ENCODE measurements at regions not wholly inside any gene's neighbourhood (a gene's known extent, or its start where the extent isn't known, plus 50 kb on each side); places are given as distances from the start of the nearest gene placed in this dataset.

GRCh38 chr13:47017476-47017875, 120.6 kb upstream of the HTR2A start:
- no peak overlapping the region for H3K27ac ChIP-seq (ENCODE audit: low read depth, low read length)
- H3K4me3 ChIP-seq (ENCODE audit: low read length) = no peak overlapping the region
- 95% methylated on average over 1 of the region's 1 CpG for WGBS
- no peak overlapping the region for H3K9ac ChIP-seq (ENCODE audit: low read depth, low read length)
- peaks cover 9% of the 10 kb centered on the region; the same call in 1 of the 2 replicates for H3K9me3 ChIP-seq (ENCODE audit: insufficient read depth, low read depth, low read length)
- no peaks in the 10 kb centered on the region for H3K27me3 ChIP-seq (ENCODE audit: insufficient read depth, low read length)
- H3K4me1 ChIP-seq (ENCODE audit: insufficient read depth, low read length) = no peaks in the 10 kb centered on the region
- no peaks in the 10 kb centered on the region for H3K36me3 ChIP-seq (ENCODE audit: insufficient read depth, low read length)

- no peak overlapping the region for H3K27ac ChIP-seq (ENCODE audit: low read depth, low read length)
- H3K9ac ChIP-seq (ENCODE audit: low read depth, low read length) = no peak overlapping the region
- no peaks in the 10 kb centered on the region for H3K36me3 ChIP-seq (ENCODE audit: insufficient read depth, low read length)
- no peaks in the 10 kb centered on the region for H3K4me1 ChIP-seq (ENCODE audit: insufficient read depth, low read length)
- no peaks in the 10 kb centered on the region for H3K9me3 ChIP-seq (ENCODE audit: insufficient read depth, low read depth, low read length)
- WGBS = 95% methylated on average over 2 of the region's 2 CpGs
- no peak overlapping the region for H3K4me3 ChIP-seq (ENCODE audit: low read length)
- no peaks in the 10 kb centered on the region for H3K27me3 ChIP-seq (ENCODE audit: insufficient read depth, low read length)
These were observed 111.5 kb upstream of the HTR2A start for GRCh38 chr13:47008318-47008717.

- no peaks in the 10 kb centered on the region for H3K27me3 ChIP-seq (ENCODE audit: insufficient read depth, low read length)
- H3K4me3 ChIP-seq (ENCODE audit: low read length) = no peak overlapping the region
- 91% methylated on average over 2 of the region's 2 CpGs for WGBS
- no peaks in the 10 kb centered on the region for H3K36me3 ChIP-seq (ENCODE audit: insufficient read depth, low read length)
- no peaks in the 10 kb centered on the region for H3K9me3 ChIP-seq (ENCODE audit: insufficient read depth, low read depth, low read length)
- no peaks in the 10 kb centered on the region for H3K4me1 ChIP-seq (ENCODE audit: insufficient read depth, low read length)
- H3K9ac ChIP-seq (ENCODE audit: low read depth, low read length) = no peak overlapping the region
- H3K27ac ChIP-seq (ENCODE audit: low read depth, low read length) = no peak overlapping the region
These were observed 109.0 kb upstream of the HTR2A start for GRCh38 chr13:47005756-47006414.

- Histone ChIP-seq H3K27ac (ENCODE audit: low read depth, low read length) (no peak overlapping the region), H3K9me3 (ENCODE audit: insufficient read depth, low read depth, low read length) (no peaks in the 10 kb centered on the region), H3K4me1 (ENCODE audit: insufficient read depth, low read length) (no peaks in the 10 kb centered on the region), H3K9ac (ENCODE audit: low read depth, low read length) (no peak overlapping the region), H3K36me3 (ENCODE audit: insufficient read depth, low read length) (no peaks in the 10 kb centered on the region), H3K27me3 (ENCODE audit: insufficient read depth, low read length) (no peaks in the 10 kb centered on the region), H3K4me3 (ENCODE audit: low read length) (no peak overlapping the region)
- WGBS = 88% methylated on average over 1 of the region's 1 CpG
These were observed 107.7 kb upstream of the HTR2A start for GRCh38 chr13:47004540-47004939.

DNA sequence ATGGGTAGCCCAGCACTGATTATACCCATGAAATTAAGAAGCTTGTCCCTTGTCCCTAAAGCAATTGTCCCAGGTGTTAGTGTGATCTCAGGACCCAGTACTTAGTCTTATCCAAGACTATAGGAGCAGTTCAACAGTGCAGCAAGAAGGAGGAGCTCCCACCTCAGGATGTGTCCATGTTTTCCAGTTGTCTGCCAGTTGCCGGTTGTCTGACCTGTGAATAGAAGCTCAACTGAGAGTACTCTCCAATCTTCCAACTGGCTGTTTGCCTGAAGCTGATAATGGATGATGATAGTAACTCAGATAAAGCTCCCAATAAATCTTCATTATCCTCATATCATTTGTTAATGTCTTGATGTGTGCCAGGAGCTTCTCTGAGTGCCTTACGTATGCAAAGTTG, 107.2 kb upstream of the HTR2A start:
- H3K27me3 ChIP-seq (ENCODE audit: insufficient read depth, low read length) = no peaks in the 10 kb centered on the region
- H3K4me3 ChIP-seq (ENCODE audit: low read length) = no peak overlapping the region
- H3K4me1 ChIP-seq (ENCODE audit: insufficient read depth, low read length) = no peaks in the 10 kb centered on the region
- 88% methylated on average over 2 of the region's 2 CpGs for WGBS
- H3K9me3 ChIP-seq (ENCODE audit: insufficient read depth, low read depth, low read length) = no peaks in the 10 kb centered on the region
- H3K27ac ChIP-seq (ENCODE audit: low read depth, low read length) = no peak overlapping the region
- H3K9ac ChIP-seq (ENCODE audit: low read depth, low read length) = no peak overlapping the region
- no peaks in the 10 kb centered on the region for H3K36me3 ChIP-seq (ENCODE audit: insufficient read depth, low read length)

DNA sequence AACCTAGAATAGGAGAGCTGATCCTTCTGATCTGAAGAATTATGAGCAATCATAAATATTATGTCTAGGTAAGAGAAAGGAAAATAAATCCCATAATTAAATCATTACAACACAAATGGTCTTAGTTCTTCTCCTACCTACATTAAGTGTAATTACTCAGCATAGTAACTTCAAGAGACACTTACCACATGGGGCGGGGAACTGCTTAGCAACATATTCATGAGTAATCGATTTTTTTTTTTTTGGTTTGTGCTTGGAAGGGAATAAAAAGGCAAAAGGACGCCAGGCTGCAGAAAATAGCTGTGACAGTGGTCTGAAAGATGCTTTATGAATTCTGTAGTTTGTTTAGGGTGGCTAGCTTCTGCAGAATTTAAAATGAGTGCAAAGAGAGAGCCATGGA, 103.3 kb upstream of the HTR2A start:
- H3K4me1 ChIP-seq (ENCODE audit: insufficient read depth, low read length) = no peaks in the 10 kb centered on the region
- H3K9me3 ChIP-seq (ENCODE audit: insufficient read depth, low read depth, low read length) = no peaks in the 10 kb centered on the region
- no peaks in the 10 kb centered on the region for H3K36me3 ChIP-seq (ENCODE audit: insufficient read depth, low read length)
- no peak overlapping the region for H3K27ac ChIP-seq (ENCODE audit: low read depth, low read length)
- H3K27me3 ChIP-seq (ENCODE audit: insufficient read depth, low read length) = no peaks in the 10 kb centered on the region
- H3K4me3 ChIP-seq (ENCODE audit: low read length) = no peak overlapping the region
- WGBS = 88% methylated on average over 3 of the region's 3 CpGs
- H3K9ac ChIP-seq (ENCODE audit: low read depth, low read length) = no peak overlapping the region

DNA sequence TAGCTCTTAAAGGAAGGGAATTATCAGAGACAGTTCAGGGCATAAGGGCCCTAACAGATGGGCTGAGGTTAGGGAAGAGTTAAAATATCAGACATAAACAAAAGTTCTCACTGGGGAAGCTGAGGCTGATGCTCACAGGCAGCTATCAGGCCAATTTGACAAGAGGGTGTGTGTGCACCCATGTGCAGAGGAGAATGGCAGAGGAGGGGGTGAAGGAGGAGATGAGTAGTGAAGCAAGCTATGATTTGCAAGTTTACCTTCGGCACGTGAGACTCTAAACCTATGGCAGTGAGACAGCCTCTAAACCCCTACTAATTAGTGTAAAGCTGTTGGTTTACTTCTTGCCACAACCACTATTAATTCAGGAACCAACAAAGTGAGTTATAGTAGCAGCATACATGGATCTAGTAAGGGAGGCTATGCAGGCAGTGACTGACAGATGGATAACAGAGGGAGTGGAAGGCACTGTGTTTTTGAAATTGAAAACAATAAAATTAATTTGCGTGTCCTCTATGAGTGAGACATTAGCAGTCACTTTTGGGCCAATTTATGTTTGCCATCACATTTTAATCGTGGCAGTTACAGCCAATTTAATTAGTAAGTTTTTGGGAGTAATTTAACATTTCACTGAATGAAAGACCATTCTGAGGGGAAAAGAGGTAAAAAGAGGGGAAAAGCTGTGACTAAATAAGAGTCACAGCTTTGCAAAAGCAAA, 99.6 kb upstream of the HTR2A start:
- H3K27ac ChIP-seq (ENCODE audit: low read depth, low read length) = no peak overlapping the region
- H3K36me3 ChIP-seq (ENCODE audit: insufficient read depth, low read length) = no peaks in the 10 kb centered on the region
- H3K4me3 ChIP-seq (ENCODE audit: low read length) = no peak overlapping the region
- H3K27me3 ChIP-seq (ENCODE audit: insufficient read depth, low read length) = no peaks in the 10 kb centered on the region
- H3K4me1 ChIP-seq (ENCODE audit: insufficient read depth, low read length) = no peaks in the 10 kb centered on the region
- WGBS = 94% methylated on average over 4 of the region's 4 CpGs
- H3K9ac ChIP-seq (ENCODE audit: low read depth, low read length) = no peak overlapping the region
- H3K9me3 ChIP-seq (ENCODE audit: insufficient read depth, low read depth, low read length) = no peaks in the 10 kb centered on the region

DNA sequence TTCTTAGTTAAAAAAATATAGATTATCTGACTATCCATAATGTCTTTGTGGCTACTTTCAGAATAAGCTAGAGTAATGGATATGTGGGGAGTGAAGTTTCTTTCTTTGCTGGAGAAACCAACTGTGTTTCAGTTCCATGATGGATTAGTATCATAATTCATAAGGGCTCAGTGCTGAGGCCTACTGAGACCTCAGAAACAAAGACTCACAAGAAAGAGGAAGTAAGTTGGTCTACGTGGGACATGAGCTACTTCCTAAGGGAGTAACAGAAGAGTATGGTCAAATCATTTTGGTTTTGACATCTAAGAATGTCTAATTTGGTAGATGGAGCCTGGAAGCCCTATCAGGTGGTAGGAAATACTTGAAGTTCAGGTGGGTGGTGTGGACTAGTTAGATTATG, 99.0 kb upstream of the HTR2A start:
- 89% methylated on average over 1 of the region's 1 CpG for WGBS
- no peaks in the 10 kb centered on the region for H3K4me1 ChIP-seq (ENCODE audit: insufficient read depth, low read length)
- H3K36me3 ChIP-seq (ENCODE audit: insufficient read depth, low read length) = no peaks in the 10 kb centered on the region
- H3K4me3 ChIP-seq (ENCODE audit: low read length) = no peak overlapping the region
- no peaks in the 10 kb centered on the region for H3K9me3 ChIP-seq (ENCODE audit: insufficient read depth, low read depth, low read length)
- no peak overlapping the region for H3K9ac ChIP-seq (ENCODE audit: low read depth, low read length)
- H3K27ac ChIP-seq (ENCODE audit: low read depth, low read length) = no peak overlapping the region
- H3K27me3 ChIP-seq (ENCODE audit: insufficient read depth, low read length) = no peaks in the 10 kb centered on the region

DNA sequence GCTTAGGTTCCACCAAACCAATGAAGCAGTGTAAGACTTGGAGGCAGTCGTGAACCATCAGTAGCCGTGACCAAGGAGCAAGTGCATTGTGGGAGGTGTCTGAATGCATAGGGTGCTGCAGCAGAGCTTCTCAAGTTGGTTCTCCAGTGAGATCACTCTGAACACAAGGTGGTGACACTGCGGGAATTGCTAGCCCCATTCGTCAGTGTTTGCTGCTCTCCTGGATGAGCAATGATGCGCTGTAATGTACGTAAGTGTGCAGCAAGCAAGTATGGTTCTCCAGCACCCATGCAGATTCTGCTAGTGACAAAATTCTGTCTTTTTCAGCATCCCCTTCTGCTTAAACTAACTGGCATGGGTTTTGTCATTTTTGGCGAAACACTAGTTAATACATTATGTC, 97.6 kb upstream of the HTR2A start:
- Histone ChIP-seq H3K36me3 (ENCODE audit: insufficient read depth, low read length) (no peaks in the 10 kb centered on the region), H3K9ac (ENCODE audit: low read depth, low read length) (no peak overlapping the region), H3K4me3 (ENCODE audit: low read length) (no peak overlapping the region), H3K27ac (ENCODE audit: low read depth, low read length) (no peak overlapping the region), H3K4me1 (ENCODE audit: insufficient read depth, low read length) (no peaks in the 10 kb centered on the region), H3K9me3 (ENCODE audit: insufficient read depth, low read depth, low read length) (no peaks in the 10 kb centered on the region), H3K27me3 (ENCODE audit: insufficient read depth, low read length) (no peaks in the 10 kb centered on the region)
- 96% methylated on average over 7 of the region's 7 CpGs for WGBS

DNA sequence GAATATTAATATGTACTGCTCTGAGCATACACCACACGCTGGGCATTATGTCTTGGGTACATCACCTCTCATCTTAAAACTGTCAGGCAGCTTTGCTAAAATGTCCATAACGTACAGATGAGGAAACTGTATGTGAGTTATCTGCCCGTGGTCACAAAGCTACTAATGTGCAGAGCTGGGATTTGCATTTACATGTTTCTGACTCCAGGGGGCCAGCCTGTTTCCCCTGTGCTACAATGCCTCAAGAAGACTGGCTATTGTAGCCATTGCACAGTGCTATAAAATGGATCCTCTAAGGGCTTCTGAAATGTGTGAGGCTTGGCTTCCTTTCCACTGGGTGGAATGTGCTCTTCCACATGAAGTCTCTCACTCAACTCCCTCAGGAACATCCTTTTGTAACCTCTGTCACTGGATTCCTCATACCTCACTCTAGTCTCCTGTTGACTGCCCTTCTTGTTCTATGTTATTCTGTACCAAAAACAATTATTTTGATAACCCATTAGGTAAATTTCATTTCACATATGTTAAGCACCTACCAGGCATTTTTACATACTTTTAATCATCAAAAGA, 95.6 kb upstream of the HTR2A start:
- WGBS = 89% methylated on average over 3 of the region's 3 CpGs

DNA sequence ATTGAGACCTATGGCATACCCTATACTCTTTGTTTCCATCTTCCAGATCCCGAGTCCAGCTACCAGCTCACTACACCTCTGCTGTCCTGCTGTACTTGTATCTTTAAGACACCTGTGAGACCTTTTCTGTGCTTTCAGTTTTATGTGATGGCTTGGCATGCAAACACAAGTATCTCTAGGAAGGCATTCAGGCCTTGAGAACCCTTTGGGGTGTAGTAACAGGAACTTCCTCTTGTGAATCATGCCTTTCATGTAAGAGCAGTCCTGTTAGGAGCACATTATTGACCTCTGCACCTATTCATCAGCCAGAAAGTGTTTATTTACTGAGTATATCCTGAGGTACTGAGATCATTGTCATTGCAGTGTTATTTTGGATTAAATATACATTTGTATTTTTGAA, 87.0 kb upstream of the HTR2A start:
- no peaks in the 10 kb centered on the region for H3K4me1 ChIP-seq (ENCODE audit: insufficient read depth, low read length)
- no peak overlapping the region for H3K27ac ChIP-seq (ENCODE audit: low read depth, low read length)
- no peak overlapping the region for H3K4me3 ChIP-seq (ENCODE audit: low read length)
- no peaks in the 10 kb centered on the region for H3K27me3 ChIP-seq (ENCODE audit: insufficient read depth, low read length)
- H3K36me3 ChIP-seq (ENCODE audit: insufficient read depth, low read length) = no peaks in the 10 kb centered on the region
- H3K9ac ChIP-seq (ENCODE audit: low read depth, low read length) = no peak overlapping the region
- no peaks in the 10 kb centered on the region for H3K9me3 ChIP-seq (ENCODE audit: insufficient read depth, low read depth, low read length)
- whole genome bisulfite sequencing = 100% methylated on average over 1 of the region's 1 CpG

More for the DNA sequence above, 95.6 kb upstream of the HTR2A start:
- H3K27me3 ChIP-seq (ENCODE audit: insufficient read depth, low read length) = no peaks in the 10 kb centered on the region
- H3K27ac ChIP-seq (ENCODE audit: low read depth, low read length) = no peak overlapping the region
- no peaks in the 10 kb centered on the region for H3K9me3 ChIP-seq (ENCODE audit: insufficient read depth, low read depth, low read length)
- no peaks in the 10 kb centered on the region for H3K4me1 ChIP-seq (ENCODE audit: insufficient read depth, low read length)
- no peak overlapping the region for H3K9ac ChIP-seq (ENCODE audit: low read depth, low read length)
- H3K36me3 ChIP-seq (ENCODE audit: insufficient read depth, low read length) = no peaks in the 10 kb centered on the region
- no peak overlapping the region for H3K4me3 ChIP-seq (ENCODE audit: low read length)
